GM23338 (cell line): ENCODE measurements at regions not wholly inside any gene's neighbourhood (a gene's known extent, or its start where the extent isn't known, plus 50 kb on each side); places are given as distances from the start of the nearest gene placed in this dataset.

Source experiments
- ATAC-seq: fragments of 200-7000 bp; cut with Tn5 transposase; 3 replicates; pipeline ENCODE4 v1.9.1; 2020
- DNase-seq: peaks from one replicate; pipeline ENCODE4 v3.0.0-alpha.2; 2015; ENCODE audit warnings: low spot score
- H2AFZ ChIP-seq: fragments of 200-600 bp; sonication (generic); 2 replicates; pipeline ENCODE4 v1.8.0; 2016; ENCODE audit warnings: antibody characterized with exemption, mild to moderate bottlenecking, moderate library complexity
- H3F3A ChIP-seq: fragments of 200-600 bp; sonication (generic); replicated peaks from 2 replicates; pipeline ENCODE4 v1.8.0; 2017; ENCODE audit warnings: antibody characterized with exemption, mixed run types, low read depth
- H3K27ac ChIP-seq: fragments of 200-600 bp; sonication (generic); 2 replicates; pipeline ENCODE4 v1.6.1; 2016; ENCODE audit warnings: low read depth
- H3K27me3 ChIP-seq: fragments of 200-600 bp; sonication (generic); 2 replicates; pipeline ENCODE4 v1.8.0; 2016; ENCODE audit warnings: mild to moderate bottlenecking, mixed run types, moderate library complexity; ENCODE audit not compliant: insufficient read depth
- H3K36me3 ChIP-seq: fragments of 200-600 bp; sonication (generic); 2 replicates; pipeline ENCODE4 v1.8.0; 2016; ENCODE audit warnings: mild to moderate bottlenecking; ENCODE audit not compliant: insufficient read depth
- H3K4me1 ChIP-seq: fragments of 200-600 bp; sonication (generic); 2 replicates; pipeline ENCODE4 v1.8.0; 2016; ENCODE audit warnings: mild to moderate bottlenecking, moderate library complexity; ENCODE audit not compliant: insufficient read depth
- H3K4me2 ChIP-seq: fragments of 200-600 bp; sonication (generic); 2 replicates; pipeline ENCODE4 v1.7.1; 2017; ENCODE audit warnings: mixed run types
- H3K4me3 ChIP-seq: fragments of 200-600 bp; sonication (generic); 2 replicates; pipeline ENCODE4 v1.6.1; 2016; ENCODE audit warnings: mixed run types
- H3K79me2 ChIP-seq: fragments of 200-600 bp; sonication (generic); replicated peaks from 2 replicates; pipeline ENCODE4 v1.8.0; 2017; ENCODE audit warnings: mild to moderate bottlenecking; ENCODE audit not compliant: insufficient read depth
- H3K9me2 ChIP-seq: fragments of 200-600 bp; sonication (generic); 2 replicates; pipeline ENCODE4 v1.8.0; 2017; ENCODE audit not compliant: insufficient read depth
- H4K20me1 ChIP-seq: fragments of 200-600 bp; sonication (generic); replicated peaks from 2 replicates; pipeline ENCODE4 v1.8.0; 2017; ENCODE audit warnings: mild to moderate bottlenecking; ENCODE audit not compliant: insufficient read depth
- H3K27ac Mint-ChIP-seq: 2 replicates; pipeline ENCODE4 v1.8.0; 2020; ENCODE audit warnings: inconsistent platforms, mild to moderate bottlenecking, moderate library complexity, mixed read lengths
- H3K27me3 Mint-ChIP-seq: 3 replicates; pipeline ENCODE4 v1.8.0; 2022; ENCODE audit warnings: low read depth, mild to moderate bottlenecking, moderate library complexity, mixed read lengths, inconsistent platforms; ENCODE audit not compliant: insufficient read depth, poor library complexity
- H3K36me3 Mint-ChIP-seq: 3 replicates; pipeline ENCODE4 v1.8.0; 2021; ENCODE audit warnings: low read depth, mild to moderate bottlenecking, inconsistent platforms, moderate library complexity, mixed read lengths
- H3K4me1 Mint-ChIP-seq: 3 replicates; pipeline ENCODE4 v1.8.0; 2020; ENCODE audit warnings: mild to moderate bottlenecking, inconsistent platforms, mixed read lengths
- H3K4me3 Mint-ChIP-seq: 3 replicates; pipeline ENCODE4 v1.8.0; 2021; ENCODE audit warnings: moderate library complexity, mild to moderate bottlenecking, inconsistent platforms, mixed read lengths
- H3K9me3 Mint-ChIP-seq: 3 replicates; pipeline ENCODE4 v1.8.0; 2020; ENCODE audit warnings: moderate library complexity, mild to moderate bottlenecking, inconsistent platforms, mixed read lengths
- CREB1 ChIP-seq: fragments of 250-450 bp; sonication (Bioruptor Pico); IDR thresholded peaks from 2 replicates; pipeline ENCODE4 v1.5.0; 2020; ENCODE audit warnings: low read depth, mild to moderate bottlenecking, moderate library complexity
- EZH2 ChIP-seq: fragments of 200-600 bp; sonication (generic); IDR thresholded peaks from one replicate; pipeline ENCODE4 v1.8.0; 2017; ENCODE audit warnings: antibody characterized with exemption, mild to moderate bottlenecking, low read depth; ENCODE audit not compliant: unreplicated experiment
- EZH2phosphoT487 ChIP-seq: fragments of 200-600 bp; sonication (generic); IDR thresholded peaks from one replicate; pipeline ENCODE4 v1.8.1; 2018; ENCODE audit warnings: antibody characterized with exemption; ENCODE audit not compliant: unreplicated experiment
- JUNB ChIP-seq: IDR thresholded peaks from one replicate; pipeline ENCODE4 v1.6.1; 2016; ENCODE audit warnings: antibody characterized with exemption; ENCODE audit not compliant: unreplicated experiment
- NANOG ChIP-seq: IDR thresholded peaks from 2 replicates; pipeline ENCODE4 v1.6.1; 2016; ENCODE audit warnings: antibody characterized with exemption, borderline replicate concordance
- POLR2AphosphoS5 ChIP-seq: IDR thresholded peaks from 2 replicates; pipeline ENCODE4 v1.6.1; 2016; ENCODE audit warnings: antibody characterized with exemption, low read depth
- STAT1 ChIP-seq: IDR thresholded peaks from one replicate; pipeline ENCODE4 v1.6.1; 2016; ENCODE audit warnings: antibody characterized with exemption; ENCODE audit not compliant: unreplicated experiment
- ZNF114 ChIP-seq: fragments of 250-450 bp; sonication (Bioruptor Pico); IDR thresholded peaks from 2 replicates; pipeline ENCODE4 v1.5.0; 2020; ENCODE audit warnings: mild to moderate bottlenecking, moderate library complexity
- TF ChIP-seq, protein P1 (sequence below): fragments of 250-450 bp; sonication (Bioruptor Pico); IDR thresholded peaks from 2 replicates; pipeline ENCODE4 v1.5.0; 2020; ENCODE audit warnings: mild to moderate bottlenecking, moderate library complexity
- TF ChIP-seq, protein P2 (sequence below), 2 experiments: fragments of 200-600 bp in 1 of 2; sonication (generic) in 1 of 2; conservative IDR thresholded peaks; 2 replicates each; pipeline versions ENCODE4 v1.5.1 to v1.6.1; 2016 to 2017; ENCODE audit warnings: antibody characterized with exemption in 2 of 2, low read depth in 2 of 2, mild to moderate bottlenecking in 2 of 2, moderate library complexity in 1 of 2

DNA sequence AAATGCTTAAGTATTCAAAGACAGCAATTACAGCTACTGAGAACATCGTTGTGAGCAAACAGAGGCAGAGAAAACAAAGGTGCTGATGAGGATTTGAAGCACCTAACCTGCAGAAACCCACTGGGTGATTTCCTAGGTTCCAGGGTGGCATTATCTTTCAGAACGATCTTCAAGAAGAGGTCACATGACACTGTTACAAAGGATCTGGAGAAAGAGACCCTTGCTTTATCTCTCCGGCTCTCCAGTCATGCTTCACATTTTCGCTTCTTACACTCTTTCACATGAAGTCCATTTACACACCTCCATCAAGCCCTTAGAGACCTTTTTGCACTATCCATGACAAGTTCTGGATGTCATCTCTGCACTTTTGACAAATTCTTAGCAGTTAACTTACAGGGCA lies 70.8 kb downstream of the GOLGA8B start (continued):
- TF ChIP-seq, protein P1, sequence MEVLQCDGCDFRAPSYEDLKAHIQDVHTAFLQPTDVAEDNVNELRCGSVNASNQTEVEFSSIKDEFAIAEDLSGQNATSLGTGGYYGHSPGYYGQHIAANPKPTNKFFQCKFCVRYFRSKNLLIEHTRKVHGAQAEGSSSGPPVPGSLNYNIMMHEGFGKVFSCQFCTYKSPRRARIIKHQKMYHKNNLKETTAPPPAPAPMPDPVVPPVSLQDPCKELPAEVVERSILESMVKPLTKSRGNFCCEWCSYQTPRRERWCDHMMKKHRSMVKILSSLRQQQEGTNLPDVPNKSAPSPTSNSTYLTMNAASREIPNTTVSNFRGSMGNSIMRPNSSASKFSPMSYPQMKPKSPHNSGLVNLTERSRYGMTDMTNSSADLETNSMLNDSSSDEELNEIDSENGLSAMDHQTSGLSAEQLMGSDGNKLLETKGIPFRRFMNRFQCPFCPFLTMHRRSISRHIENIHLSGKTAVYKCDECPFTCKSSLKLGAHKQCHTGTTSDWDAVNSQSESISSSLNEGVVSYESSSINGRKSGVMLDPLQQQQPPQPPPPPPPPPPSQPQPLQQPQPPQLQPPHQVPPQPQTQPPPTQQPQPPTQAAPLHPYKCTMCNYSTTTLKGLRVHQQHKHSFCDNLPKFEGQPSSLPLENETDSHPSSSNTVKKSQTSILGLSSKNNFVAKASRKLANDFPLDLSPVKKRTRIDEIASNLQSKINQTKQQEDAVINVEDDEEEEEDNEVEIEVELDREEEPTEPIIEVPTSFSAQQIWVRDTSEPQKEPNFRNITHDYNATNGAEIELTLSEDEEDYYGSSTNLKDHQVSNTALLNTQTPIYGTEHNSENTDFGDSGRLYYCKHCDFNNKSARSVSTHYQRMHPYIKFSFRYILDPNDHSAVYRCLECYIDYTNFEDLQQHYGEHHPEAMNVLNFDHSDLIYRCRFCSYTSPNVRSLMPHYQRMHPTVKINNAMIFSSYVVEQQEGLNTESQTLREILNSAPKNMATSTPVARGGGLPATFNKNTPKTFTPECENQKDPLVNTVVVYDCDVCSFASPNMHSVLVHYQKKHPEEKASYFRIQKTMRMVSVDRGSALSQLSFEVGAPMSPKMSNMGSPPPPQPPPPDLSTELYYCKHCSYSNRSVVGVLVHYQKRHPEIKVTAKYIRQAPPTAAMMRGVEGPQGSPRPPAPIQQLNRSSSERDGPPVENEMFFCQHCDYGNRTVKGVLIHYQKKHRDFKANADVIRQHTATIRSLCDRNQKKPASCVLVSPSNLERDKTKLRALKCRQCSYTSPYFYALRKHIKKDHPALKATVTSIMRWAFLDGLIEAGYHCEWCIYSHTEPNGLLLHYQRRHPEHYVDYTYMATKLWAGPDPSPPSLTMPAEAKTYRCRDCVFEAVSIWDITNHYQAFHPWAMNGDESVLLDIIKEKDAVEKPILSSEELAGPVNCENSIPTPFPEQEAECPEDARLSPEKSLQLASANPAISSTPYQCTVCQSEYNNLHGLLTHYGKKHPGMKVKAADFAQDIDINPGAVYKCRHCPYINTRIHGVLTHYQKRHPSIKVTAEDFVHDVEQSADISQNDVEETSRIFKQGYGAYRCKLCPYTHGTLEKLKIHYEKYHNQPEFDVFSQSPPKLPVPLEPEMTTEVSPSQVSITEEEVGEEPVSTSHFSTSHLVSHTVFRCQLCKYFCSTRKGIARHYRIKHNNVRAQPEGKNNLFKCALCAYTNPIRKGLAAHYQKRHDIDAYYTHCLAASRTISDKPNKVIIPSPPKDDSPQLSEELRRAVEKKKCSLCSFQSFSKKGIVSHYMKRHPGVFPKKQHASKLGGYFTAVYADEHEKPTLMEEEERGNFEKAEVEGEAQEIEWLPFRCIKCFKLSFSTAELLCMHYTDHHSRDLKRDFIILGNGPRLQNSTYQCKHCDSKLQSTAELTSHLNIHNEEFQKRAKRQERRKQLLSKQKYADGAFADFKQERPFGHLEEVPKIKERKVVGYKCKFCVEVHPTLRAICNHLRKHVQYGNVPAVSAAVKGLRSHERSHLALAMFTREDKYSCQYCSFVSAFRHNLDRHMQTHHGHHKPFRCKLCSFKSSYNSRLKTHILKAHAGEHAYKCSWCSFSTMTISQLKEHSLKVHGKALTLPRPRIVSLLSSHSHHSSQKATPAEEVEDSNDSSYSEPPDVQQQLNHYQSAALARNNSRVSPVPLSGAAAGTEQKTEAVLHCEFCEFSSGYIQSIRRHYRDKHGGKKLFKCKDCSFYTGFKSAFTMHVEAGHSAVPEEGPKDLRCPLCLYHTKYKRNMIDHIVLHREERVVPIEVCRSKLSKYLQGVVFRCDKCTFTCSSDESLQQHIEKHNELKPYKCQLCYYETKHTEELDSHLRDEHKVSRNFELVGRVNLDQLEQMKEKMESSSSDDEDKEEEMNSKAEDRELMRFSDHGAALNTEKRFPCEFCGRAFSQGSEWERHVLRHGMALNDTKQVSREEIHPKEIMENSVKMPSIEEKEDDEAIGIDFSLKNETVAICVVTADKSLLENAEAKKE (CRISPR knock-in tag), result no peak

DNA sequence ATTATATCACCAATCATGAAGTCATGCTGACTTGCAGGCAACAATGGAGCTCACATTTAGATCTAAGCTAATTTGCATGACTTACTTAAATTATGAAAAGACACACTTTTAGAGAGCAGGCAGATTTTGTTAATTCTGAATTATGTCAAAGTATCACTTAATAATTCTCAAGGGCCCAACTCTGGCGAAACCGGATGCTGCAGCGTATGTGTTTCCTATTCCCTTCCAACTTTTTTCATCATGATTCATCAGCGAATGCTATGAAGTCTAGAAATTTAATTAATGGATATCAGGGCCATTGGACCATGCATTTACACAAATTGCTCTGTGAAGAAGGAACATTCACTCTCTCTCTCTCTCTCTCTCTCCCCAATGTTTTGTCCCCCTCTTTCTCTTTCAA lies 63.5 kb upstream of the GOLGA8A start:
- H3K36me3 ChIP-seq, result no peaks in the 10 kb centered on the region
- no peak overlapping the region for H3K27ac ChIP-seq
- ATAC-seq, result no peak
- H3K4me3 ChIP-seq, result no peak overlapping the region
- no peaks in the 10 kb centered on the region for H3K9me3 Mint-ChIP-seq
- H3K27me3 Mint-ChIP-seq, result peaks cover 9% of the 10 kb centered on the region
- no peaks in the 10 kb centered on the region for H3F3A ChIP-seq
- H3K27ac Mint-ChIP-seq, result no peak overlapping the region
- H3K9me2 ChIP-seq, result no peaks in the 10 kb centered on the region
- no peak overlapping the region for H3K4me3 Mint-ChIP-seq
- no peaks in the 10 kb centered on the region for H3K79me2 ChIP-seq
- no peak for DNase-seq
- H3K4me1 ChIP-seq, result no peaks in the 10 kb centered on the region
- no peaks in the 10 kb centered on the region for H3K36me3 Mint-ChIP-seq
- peaks cover 46% of the 10 kb centered on the region for H3K27me3 ChIP-seq
- H4K20me1 ChIP-seq, result no peaks in the 10 kb centered on the region
- no peak overlapping the region for H3K4me2 ChIP-seq
- no peaks in the 10 kb centered on the region for H3K4me1 Mint-ChIP-seq
- H2AFZ ChIP-seq, result no peak overlapping the region
- TF ChIP-seq NANOG (no peak), POLR2AphosphoS5 (no peak), STAT1 (no peak), EZH2 (no peak), JUNB (no peak), EZH2phosphoT487 (no peak), ZNF114 (no peak), CREB1 (CRISPR knock-in tag) (no peak)
- TF ChIP-seq, protein P2, sequence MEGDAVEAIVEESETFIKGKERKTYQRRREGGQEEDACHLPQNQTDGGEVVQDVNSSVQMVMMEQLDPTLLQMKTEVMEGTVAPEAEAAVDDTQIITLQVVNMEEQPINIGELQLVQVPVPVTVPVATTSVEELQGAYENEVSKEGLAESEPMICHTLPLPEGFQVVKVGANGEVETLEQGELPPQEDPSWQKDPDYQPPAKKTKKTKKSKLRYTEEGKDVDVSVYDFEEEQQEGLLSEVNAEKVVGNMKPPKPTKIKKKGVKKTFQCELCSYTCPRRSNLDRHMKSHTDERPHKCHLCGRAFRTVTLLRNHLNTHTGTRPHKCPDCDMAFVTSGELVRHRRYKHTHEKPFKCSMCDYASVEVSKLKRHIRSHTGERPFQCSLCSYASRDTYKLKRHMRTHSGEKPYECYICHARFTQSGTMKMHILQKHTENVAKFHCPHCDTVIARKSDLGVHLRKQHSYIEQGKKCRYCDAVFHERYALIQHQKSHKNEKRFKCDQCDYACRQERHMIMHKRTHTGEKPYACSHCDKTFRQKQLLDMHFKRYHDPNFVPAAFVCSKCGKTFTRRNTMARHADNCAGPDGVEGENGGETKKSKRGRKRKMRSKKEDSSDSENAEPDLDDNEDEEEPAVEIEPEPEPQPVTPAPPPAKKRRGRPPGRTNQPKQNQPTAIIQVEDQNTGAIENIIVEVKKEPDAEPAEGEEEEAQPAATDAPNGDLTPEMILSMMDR (conservative IDR thresholded peaks at IDR 0.05; ENCODE audit: low read depth in 2 of 2), result no peak
